NCI-H748 (cell line): ENCODE measurements at regions not wholly inside any gene's neighbourhood (a gene's known extent, or its start where the extent isn't known, plus 50 kb on each side); places are given as distances from the start of the nearest gene placed in this dataset.
A peak's percentile ranks its signal among the peaks of the same experiment; 100 is the strongest.
"Not testable (repeated sequence)": the region's sequence is repeated elsewhere in the genome, so short reads cannot be mapped to it uniquely, and the experiment has no call there.

Source experiments
- DNase-seq: peaks from one replicate; lab custom pipeline; 2025; ENCODE audit not compliant: unreplicated experiment; lab: John Stamatoyannopoulos, UW

DNA sequence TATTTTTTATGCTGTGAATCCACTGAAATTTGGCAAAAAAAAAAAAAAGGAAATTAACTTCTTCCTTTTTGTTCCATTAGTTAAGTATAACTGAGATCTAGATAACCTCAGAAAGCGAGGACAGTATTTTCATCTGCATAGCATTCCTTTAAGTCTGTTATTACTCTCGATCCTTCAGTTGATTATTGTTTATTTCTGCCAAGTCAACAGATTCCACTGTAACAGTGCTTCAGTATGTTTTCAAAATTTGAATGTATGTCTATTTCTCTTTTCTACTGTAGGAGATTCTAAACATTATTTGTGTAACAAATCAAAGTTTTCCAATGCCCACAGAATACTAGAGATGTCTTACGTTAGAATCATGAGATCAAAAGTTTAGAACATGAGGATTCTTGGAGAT, 133.1 kb upstream of the RGPD4 start:
- DNase-seq, result no peak

DNA sequence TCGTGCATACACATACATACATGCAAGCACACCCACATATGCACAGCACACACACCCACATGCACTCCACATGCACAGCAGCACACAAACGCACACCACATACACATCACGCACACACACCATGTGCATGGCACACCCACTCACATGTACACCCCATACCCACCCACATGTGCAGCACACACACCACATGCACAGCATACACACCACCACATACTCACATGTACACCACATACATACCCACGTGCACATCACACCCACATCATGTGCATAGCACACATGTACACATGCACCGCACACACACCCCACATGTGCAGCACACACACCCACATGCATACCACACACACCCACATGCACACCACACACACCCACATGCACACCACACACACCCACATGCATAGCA, 132.0 kb upstream of the RGPD4 start:
- no peak for DNase-seq

DNA sequence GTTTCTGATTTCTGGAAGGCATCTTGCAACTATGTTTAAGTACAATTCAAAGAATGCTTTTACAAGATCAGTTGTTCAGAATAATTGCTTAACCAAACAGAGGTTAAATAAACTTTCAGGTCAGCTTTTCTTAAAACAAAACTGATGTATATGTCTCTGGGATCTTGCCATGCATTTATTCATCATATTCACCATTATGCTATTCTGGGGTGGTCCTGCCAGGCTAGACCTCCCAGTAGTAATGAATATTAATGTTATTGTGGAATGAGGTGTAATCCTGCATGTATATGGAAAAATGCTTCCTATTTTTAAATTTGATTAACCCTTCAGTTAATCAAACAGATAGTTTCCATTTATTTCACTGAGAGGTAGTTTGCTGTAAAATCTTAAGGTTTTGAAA, 129.3 kb upstream of the RGPD4 start:
- no peak for DNase-seq

DNA sequence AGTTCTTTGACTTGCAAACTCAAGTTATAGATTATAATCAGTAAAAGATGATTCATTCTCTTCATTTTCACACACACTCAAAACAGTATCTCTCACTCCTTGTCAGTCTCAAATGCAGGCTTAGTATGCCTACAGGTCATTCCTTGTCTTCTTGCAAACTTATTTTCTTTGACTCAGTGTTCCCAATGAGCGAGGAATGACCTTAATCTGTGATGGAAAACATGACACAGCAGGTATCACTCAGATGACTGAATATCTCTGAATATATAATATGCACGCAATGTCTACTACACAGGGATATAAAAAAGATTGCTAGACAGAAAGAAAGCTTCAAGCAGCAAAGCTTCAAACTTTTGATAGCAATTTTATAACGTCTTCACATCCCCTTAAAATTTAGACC, 127.8 kb upstream of the RGPD4 start:
- no peak for DNase-seq

DNA sequence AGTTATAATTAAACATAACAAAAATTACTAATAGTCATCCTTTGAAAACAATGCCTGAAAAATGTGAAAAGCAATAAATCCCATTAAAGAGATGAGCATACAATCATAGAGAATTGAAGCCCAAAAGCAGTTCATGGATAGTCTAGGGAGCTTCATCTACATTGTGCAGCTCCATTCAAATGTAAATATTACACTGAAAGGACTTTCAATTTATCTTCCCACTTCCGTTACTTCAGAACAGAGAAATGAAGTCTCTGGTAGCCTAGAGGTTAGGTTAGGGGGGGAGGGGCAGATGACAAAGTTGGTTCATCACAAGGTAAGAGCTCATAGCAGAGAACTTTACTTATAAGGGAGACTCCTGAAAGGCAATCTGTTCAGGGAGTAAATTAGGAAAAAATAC, 126.6 kb upstream of the RGPD4 start:
- DNase-seq, result no peak

DNA sequence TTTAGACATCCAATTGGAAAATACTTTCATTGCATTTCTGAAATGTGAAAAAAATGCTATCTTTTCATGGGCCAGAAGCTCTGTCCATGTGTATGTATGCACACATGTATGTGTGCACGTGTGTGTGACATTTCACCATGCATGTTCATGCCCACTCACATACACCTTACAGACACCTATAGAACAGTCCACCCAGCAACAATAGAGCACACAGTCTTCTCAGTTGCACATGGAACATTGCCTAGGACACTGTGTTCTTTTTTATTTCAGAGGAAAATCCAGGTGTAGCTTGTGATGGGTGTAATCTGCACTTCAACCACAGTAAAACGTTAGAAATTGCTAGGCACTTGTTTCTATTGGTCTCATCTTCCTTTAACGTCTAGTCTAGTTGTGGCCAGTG, 114.8 kb upstream of the RGPD4 start:
- DNase-seq, result no peak

DNA sequence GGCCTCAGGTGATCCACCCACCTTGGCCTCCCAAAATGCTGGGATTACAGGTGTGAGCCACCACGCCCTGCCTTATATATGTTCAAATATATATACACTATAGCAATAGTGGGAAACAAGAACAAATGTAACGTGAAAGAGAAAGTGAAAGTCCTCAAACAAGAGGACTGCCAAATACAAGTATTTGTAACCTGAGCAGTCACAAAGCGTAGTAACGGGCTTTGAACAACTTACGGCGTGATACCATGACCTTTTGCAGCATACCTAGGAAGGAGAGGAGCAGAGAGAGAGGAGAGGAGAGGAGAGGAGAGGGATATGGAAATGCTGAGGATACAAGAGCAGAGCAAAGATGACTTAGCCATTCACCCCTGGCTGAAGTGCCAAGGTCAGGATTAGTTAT, 113.8 kb upstream of the RGPD4 start:
- peak; percentile 4 for DNase-seq

DNA sequence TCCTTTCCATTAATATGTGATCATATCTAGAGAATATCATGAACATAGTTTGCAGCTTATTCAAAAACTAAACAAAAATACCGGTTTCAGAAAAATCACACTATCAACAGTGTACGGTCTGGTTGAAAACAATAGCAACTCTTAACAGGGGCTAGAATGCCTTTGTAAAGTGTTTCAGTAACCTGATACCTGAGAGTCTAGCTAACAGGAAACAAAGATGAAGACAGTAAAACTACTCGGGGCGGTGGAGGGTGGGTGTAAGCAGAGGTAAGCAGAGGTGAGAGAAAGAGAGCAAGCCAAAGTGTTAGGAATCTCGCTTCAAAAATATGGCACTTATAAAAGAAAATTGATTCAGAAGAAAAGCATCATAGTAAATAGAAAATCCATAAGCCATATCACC, 109.0 kb upstream of the RGPD4 start:
- DNase-seq, result peak; percentile 78

DNA sequence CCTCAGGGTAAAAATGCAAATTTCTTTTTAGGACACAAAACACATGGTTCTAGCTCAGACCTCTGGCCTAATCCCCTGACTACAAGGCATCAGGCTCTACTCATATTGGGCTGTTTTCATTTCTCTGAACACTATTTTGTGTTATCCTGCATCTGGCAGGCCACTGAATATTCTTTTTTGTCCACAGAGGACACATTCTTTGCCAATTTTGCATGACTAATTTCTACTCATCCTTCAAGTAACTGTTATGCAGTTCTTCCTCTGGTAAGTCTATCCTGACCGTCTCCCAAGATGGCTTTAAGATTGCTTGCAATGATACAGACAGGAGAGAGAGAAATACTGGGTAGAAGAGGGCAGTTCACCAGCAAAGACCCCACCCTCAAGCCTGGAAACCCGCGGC, 107.6 kb upstream of the RGPD4 start:
- no peak for DNase-seq

DNA sequence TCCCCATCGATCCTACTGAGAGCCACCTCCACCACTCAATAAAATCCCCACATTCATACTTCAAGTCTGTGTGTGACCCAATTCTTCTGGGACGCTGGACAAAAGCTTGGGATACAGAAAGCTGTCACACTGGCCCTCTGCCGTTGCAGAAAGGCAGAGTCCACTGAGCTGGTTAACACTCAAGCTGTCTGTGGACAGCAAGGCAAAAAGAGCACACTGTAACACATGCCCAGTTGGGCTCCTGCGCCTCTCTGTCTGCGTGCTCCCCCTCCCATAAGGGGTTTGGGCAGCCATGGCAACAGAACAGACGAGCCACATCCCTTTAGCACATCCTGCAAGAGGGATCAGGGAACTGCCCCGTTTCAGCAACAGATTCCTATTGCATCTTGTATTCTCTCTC, 106.9 kb upstream of the RGPD4 start:
- DNase-seq, result peak; percentile 81

DNA sequence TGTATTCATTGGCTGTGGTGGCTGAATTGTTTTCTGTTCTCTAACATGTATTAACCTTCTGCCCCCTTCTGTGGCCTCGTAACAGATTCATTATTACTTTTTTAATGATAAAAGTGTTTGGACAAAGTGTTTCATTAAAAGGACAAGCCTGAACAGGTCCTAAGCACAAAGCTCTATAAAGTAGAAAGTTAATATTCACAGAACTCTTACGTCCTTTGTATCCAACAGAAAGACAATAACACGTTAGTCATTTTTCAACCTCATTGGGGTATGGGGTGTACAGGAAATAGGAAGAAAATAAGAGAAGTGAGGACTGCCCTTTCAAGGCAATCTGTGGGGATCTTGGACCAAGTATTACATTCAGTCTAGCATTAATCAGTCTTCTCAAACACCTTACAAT, 105.5 kb upstream of the RGPD4 start:
- DNase-seq, result peak; percentile 38

DNA sequence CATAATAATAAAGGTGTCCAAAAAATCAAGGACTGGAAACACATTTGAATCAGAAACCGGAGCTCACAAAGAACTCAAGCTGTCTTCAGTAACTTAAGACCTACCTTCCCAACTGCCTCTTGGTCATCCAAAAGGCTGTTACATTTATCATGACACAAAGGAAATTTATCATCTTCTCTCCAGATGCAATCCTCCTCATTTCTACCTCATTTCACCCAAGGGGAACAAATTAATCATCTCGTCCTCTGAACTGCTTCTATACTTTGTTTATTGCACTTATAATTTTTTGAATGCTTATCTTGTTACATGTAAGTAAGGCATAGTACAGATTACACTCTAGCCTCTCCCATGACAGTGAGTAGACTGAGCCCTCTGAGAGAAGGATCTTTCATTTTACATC, 105.1 kb upstream of the RGPD4 start:
- DNase-seq, result no peak

DNA sequence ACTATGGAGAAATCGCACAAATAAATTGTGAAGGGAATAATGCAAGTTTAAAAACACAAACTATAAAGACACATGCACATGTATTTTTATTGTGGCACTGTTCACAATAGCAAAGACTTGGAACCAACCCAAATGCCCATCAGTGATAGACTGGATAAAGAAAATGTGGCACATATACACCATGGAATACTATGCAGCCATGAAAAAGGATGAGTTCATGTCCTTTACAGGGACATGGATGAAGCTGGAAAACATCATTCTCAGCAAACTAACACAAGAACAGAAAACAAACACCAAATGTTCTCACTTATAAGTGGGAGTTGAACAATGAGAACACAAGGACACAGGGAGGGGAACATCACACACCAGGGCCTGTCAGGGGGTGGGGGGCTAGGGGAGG, 100.9 kb upstream of the RGPD4 start:
- DNase-seq, result not testable (repeated sequence)

DNA sequence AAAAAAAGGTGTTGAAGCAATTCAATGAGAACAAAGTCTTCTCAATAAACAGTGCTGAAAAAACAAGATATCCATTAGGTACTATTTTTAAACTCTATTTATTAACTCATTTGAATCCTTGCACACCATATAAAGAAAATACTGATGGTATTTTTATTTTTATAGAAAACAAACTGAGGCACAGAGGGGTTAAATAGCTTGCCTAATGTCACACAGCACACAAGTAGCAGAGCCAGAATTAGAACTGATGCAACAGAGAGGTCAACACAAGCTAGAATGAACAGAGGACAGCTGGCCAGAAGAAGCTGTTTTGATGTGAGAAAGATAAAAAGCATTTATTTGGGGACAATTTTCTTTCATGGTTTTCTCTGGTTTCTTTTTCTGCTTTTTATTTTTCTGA, 99.4 kb upstream of the RGPD4 start:
- DNase-seq, result no peak

DNA sequence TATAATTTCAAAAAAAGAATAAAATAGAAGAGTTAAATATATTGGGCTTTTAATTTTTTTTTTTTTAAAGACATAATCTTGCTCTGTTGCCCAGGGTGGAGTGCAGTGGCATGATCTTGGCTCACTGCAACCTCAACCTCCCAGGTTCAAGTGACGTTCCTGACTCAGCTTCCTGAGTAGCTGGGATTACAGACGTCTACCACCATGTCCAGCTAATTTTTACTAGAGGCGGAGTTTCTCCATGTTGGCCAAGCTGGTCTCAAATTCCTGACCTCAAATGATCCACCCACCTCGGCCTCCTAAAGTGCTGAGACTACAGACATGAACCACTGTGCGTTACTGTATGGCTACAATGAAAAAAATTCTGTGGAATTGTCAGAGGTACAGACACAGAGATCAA, 98.1 kb upstream of the RGPD4 start:
- DNase-seq, result no peak

DNA sequence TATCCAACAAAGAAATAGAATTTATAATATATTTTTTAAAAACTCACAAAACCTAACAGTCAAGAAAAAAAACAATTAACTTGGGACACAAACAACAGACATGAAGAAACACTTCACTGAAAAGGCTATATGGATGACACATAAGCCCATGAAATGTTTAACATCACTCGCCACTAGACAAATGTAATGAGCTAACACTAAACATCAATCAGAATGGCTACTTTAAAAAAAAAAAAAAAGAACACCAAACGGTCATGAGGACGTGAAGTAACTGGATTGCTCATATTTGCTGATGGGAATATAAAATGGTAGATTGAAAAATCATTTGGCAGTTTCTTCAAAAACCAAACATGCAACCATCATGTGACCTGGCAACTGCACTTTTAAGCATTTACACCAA, 97.3 kb upstream of the RGPD4 start:
- no peak for DNase-seq

DNA sequence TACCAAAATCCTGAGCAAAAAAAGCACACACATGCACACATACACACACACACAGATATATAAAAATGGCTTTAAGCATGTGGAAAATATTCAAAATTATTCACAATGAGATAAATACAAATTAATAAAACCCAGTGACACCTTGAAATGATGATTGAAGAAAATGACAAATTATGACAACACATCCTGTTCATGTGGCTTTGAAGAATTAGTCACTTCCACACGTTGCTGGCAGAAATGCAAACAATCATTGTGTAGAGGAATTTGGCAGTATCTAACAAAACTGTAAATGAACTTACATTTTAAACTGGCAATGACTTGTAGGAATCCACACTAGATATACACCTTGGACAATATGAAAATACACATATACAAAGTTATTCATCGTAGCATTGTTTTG, 95.8 kb upstream of the RGPD4 start:
- DNase-seq, result no peak

DNA sequence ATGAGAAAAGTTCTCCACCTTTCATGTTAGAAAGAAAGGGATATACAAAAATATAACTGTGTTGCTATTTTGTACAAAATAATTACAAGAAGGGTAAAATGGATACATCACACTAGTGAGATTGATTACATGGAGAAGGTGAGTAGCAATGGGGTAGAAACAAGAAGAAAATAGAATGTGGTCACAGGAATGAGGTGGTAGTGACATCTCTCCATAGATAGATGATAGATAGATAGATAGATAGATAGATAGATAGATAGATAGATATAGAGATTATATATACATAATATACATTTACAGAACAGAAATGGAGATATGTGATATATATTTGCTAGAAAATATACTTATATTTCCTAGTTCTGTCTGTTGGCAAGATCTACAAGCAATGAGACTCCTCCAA, 95.3 kb upstream of the RGPD4 start:
- DNase-seq, result no peak

DNA sequence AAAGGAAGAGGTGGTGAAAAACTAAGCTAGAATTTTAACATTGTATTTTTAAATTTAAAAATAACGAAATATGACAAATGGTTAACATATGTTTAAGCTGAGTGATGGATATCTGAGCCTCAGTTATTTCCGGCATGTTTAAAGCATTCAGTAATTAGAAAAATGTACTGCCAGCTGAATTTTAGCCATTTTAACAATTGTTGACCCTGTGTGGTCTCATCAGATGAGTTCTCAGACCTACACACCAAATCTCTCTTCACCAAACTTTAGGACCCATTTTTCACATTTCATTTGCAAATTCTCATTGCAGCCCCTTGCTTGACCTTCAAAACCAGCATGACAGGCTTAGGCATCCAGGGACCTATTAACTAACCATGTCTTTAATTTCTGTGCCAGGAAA, 91.5 kb upstream of the RGPD4 start:
- DNase-seq, result no peak

DNA sequence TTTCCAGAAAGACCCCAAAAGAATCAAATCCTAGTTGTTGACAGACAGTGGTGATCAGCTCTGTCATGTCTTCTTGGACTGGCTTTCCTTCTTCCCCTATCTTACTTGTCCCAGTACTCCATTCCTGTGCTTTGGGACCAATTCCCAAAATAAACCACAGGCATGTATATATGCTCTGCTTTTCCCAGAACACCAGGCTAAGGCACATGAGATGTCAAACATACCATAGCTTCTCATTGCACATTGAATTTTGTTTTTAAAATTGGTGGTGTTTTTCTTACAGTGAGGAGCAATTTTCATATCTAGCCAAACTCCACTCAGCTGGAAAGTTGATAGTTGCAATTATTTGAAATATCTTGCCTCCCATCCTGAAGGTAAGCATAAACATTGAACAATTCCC, 88.9 kb upstream of the RGPD4 start:
- no peak for DNase-seq

DNA sequence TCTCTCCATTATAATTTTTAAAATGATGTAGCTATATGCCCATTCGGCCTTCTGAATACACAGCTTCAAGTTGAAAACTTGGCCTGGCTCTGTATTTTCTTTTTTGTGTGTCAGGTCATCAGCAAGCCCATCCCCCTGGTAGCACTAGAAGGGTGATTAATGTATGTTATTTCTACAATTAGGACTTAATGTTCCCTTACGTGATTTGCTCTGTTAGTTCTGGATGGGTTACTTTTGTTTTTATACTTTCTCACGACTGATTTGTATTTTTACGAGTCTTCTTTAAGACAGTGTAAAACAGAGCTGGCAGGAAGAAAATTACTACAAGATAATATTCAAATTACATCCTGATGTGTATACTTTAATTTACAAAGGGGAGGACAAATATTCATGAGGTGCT, 88.4 kb upstream of the RGPD4 start:
- DNase-seq, result peak; percentile 38

DNA sequence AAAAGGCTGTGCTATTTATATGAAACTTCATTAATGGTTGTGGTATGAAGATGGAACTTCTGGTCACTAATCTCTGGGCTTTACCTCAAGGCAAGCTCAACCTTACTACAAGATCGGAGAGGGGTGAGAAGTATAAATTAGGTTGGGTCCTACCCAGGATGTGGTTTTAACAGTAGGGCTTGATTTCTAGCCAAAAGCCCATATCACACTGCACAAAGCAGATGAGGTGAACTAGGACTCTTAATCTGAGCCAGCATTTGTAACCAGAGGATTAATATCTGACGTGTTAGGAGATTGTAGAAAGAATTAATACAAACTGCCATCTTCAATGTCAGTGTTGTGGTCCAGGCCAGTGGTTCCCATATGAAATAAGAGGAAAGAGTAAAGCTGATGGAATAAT, 86.4 kb upstream of the RGPD4 start:
- DNase-seq, result no peak

DNA sequence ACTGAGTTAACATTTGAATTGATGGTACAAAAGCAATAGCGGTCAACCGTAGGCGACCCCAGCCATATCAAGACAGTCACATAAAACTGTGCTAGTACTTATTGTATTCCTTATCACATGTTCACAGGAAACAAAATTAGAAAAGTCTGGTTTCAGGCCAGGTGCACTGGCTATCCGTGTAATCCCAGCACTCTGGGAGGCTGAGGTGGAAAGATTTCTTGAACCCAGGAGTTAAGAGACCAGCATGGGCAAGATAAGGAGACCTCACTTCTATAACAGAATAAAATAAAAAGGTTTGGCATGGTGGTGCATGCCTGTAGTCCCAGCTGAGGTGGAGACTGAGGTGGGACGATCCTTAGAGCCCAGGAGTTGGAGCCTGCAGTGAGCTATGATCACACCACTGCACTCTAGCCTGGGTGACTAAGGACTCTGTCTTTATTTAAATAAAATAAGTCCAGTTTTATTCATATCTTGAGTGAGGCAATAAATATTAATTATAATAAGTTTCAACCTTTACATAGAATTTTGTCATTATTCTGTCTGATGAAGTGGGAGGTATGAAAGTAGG, 84.1 kb upstream of the RGPD4 start:
- no peak for DNase-seq

DNA sequence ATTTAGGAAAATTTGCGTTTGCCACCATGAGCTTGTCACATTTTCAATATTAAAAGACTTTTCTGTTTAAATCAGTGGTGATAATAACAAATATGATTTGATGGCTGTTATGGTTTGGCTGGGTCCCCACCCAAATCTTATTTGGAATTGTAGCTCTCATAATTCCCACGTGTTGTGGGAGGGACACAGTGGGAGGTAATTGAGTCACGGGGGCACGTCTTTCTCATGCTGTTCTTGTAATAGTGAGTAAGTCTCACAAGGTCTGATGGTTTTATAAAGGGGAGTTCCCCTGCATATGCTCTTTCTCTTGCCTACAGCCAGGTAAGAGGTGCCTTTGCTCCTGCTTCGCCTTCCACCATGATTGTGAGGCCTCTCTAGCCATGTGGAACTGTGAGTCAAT, 83.4 kb upstream of the RGPD4 start:
- DNase-seq, result no peak
